ENCODE measurements at regions not wholly inside any gene's neighbourhood (a gene's known extent, or its start where the extent isn't known, plus 50 kb on each side); places are given as distances from the start of the nearest gene placed in this dataset.

GRCh38 chr11:31986201-31986889, 104.5 kb upstream of the RCN1 start:
- H3K27me3 ChIP-seq = peaks cover 21% of the 10 kb centered on the region

GRCh38 chr11:31981457-31981856, 109.4 kb upstream of the RCN1 start:
- peaks cover 4% of the 10 kb centered on the region for H3K27me3 ChIP-seq
- no peak overlapping the region for H3K4me3 ChIP-seq
- no peaks in the 10 kb centered on the region for H3K4me1 ChIP-seq (replicated peaks in 1 of 2)
- H3K36me3 ChIP-seq (replicated peaks in 1 of 2) = no peaks in the 10 kb centered on the region
- H3K27ac ChIP-seq = no peak overlapping the region
- WGBS, 4 donors = 67 to 89% (median 77%) methylated on average over 1 of the region's 1 CpG
- intact Hi-C loops (cut with DNase I) = no loop called here
- no peaks in the 10 kb centered on the region for H3K9me3 ChIP-seq (replicated peaks in 1 of 3)
- DNase-seq = no peak
- no peak for TF ChIP-seq POLR2A (IDR thresholded peaks at IDR 0.05)
- no peak for TF ChIP-seq CTCF (IDR thresholded peaks at IDR 0.05)

More at GRCh38 chr11:31986201-31986889, 104.5 kb upstream of the RCN1 start:
- H3K4me3 ChIP-seq = no peak overlapping the region
- H3K36me3 ChIP-seq (replicated peaks in 1 of 2) = no peaks in the 10 kb centered on the region
- WGBS, 4 donors = 73 to 76% (median 76%) methylated on average over 10 of the region's 10 CpGs
- H3K4me1 ChIP-seq (replicated peaks in 1 of 2) = no peaks in the 10 kb centered on the region
- no peak overlapping the region for H3K27ac ChIP-seq
- TF ChIP-seq POLR2A (IDR thresholded peaks at IDR 0.05) = no peak
- TF ChIP-seq CTCF (IDR thresholded peaks at IDR 0.05) = no peak
- no peak for DNase-seq
- no peaks in the 10 kb centered on the region for H3K9me3 ChIP-seq (replicated peaks in 1 of 3)
- intact Hi-C loops (cut with DNase I) = no loop called here

- Histone ChIP-seq H3K36me3 (replicated peaks in 1 of 2) (no peaks in the 10 kb centered on the region), H3K4me3 (no peak overlapping the region), H3K27ac (no peak overlapping the region), H3K4me1 (replicated peaks in 1 of 2) (no peaks in the 10 kb centered on the region), H3K27me3 (peaks cover 6% of the 10 kb centered on the region), H3K9me3 (replicated peaks in 1 of 3) (no peaks in the 10 kb centered on the region)
- no peak for TF ChIP-seq POLR2A (IDR thresholded peaks at IDR 0.05)
- TF ChIP-seq CTCF (IDR thresholded peaks at IDR 0.05) = no peak
- intact Hi-C loops (cut with DNase I) = no loop called here
- 40 to 49% (median 44%) methylated on average over 4 of the region's 4 CpGs for WGBS, 4 donors
- no peak for DNase-seq
Measured at GRCh38 chr11:31977343-31977742, 113.5 kb upstream of the RCN1 start.

- Histone ChIP-seq H3K36me3 (replicated peaks in 1 of 2) (no peaks in the 10 kb centered on the region), H3K4me3 (no peak overlapping the region), H3K4me1 (replicated peaks in 1 of 2) (peaks cover 0 to 1% of the 10 kb centered on the region in 2 donors), H3K27ac (no peak overlapping the region), H3K9me3 (replicated peaks in 1 of 3) (no peaks in the 10 kb centered on the region), H3K27me3 (peaks cover 6% of the 10 kb centered on the region)
- TF ChIP-seq CTCF (IDR thresholded peaks at IDR 0.05) (no peak), POLR2A (IDR thresholded peaks at IDR 0.05) (no peak)
- 50 to 61% (median 54%) methylated on average over 5 of the region's 5 CpGs for WGBS, 4 donors
- intact Hi-C loops (cut with DNase I) = no loop called here
- DNase-seq = peak in 2 of 7 donors; percentile 19 to 40
Measured at GRCh38 chr11:31974366-31975136, 116.3 kb upstream of the RCN1 start.

All from adrenal gland (tissue), 9 donors.